ENCODE measurements at regions not wholly inside any gene's neighbourhood (a gene's known extent, or its start where the extent isn't known, plus 50 kb on each side); places are given as distances from the start of the nearest gene placed in this dataset.
A peak's percentile ranks its signal among the peaks of the same experiment; 100 is the strongest.
"Not testable (repeated sequence)": the region's sequence is repeated elsewhere in the genome, so short reads cannot be mapped to it uniquely, and the experiment has no call there.

GRCh38 chr17:6893382-6894205 lies 62.1 kb upstream of the TEKT1 start:
- no peak for DNase-seq (ENCODE audit: low read depth)

GRCh38 chr17:6894206-6894528 lies 62.6 kb upstream of the TEKT1 start:
- no peak for DNase-seq (ENCODE audit: low read depth)

GRCh38 chr17:6901086-6901485 lies 69.6 kb upstream of the TEKT1 start:
- no peak for DNase-seq (ENCODE audit: low read depth)

GRCh38 chr17:6903326-6903900 lies 71.9 kb upstream of the TEKT1 start:
- no peak for DNase-seq (ENCODE audit: low read depth)

GRCh38 chr17:6908807-6909206 lies 77.3 kb upstream of the TEKT1 start:
- no peak for DNase-seq (ENCODE audit: low read depth)

GRCh38 chr17:6910987-6911603 lies 79.6 kb upstream of the TEKT1 start:
- DNase-seq (ENCODE audit: low read depth) = no peak

- no peak for DNase-seq (ENCODE audit: low read depth)
Measured at GRCh38 chr17:6912110-6913051, 80.9 kb upstream of the TEKT1 start.

GRCh38 chr17:6913608-6914443 lies 82.0 kb upstream of the ALOX12 start:
- DNase-seq (ENCODE audit: low read depth) = no peak

GRCh38 chr17:6914711-6915110 lies 81.1 kb upstream of the ALOX12 start:
- DNase-seq (ENCODE audit: low read depth) = no peak

- DNase-seq (ENCODE audit: low read depth) = no peak
Measured at GRCh38 chr17:6915620-6916019, 80.2 kb upstream of the ALOX12 start.

- no peak for DNase-seq (ENCODE audit: low read depth)
Measured at GRCh38 chr17:6919158-6919557, 76.7 kb upstream of the ALOX12 start.

GRCh38 chr17:6923385-6923784 lies 72.5 kb upstream of the ALOX12 start:
- DNase-seq (ENCODE audit: low read depth) = no peak

- DNase-seq (ENCODE audit: low read depth) = no peak
Measured at GRCh38 chr17:6924208-6924607, 71.6 kb upstream of the ALOX12 start.

GRCh38 chr17:6926667-6927066 lies 69.2 kb upstream of the ALOX12 start:
- no peak for DNase-seq (ENCODE audit: low read depth)

- DNase-seq (ENCODE audit: low read depth) = peak; percentile 76
Measured at GRCh38 chr17:6927290-6928126, 68.3 kb upstream of the ALOX12 start.

GRCh38 chr17:6928193-6928592 lies 67.7 kb upstream of the ALOX12 start:
- no peak for DNase-seq (ENCODE audit: low read depth)

- DNase-seq (ENCODE audit: low read depth) = no peak
Measured at GRCh38 chr17:6930749-6931148, 65.1 kb upstream of the ALOX12 start.

GRCh38 chr17:6934544-6934943 lies 61.3 kb upstream of the ALOX12 start:
- DNase-seq (ENCODE audit: low read depth) = not testable (repeated sequence)

- no peak for DNase-seq (ENCODE audit: low read depth)
Measured at GRCh38 chr17:6936370-6937028, 59.4 kb upstream of the ALOX12 start.

GRCh38 chr17:6938637-6939036 lies 57.2 kb upstream of the ALOX12 start:
- DNase-seq (ENCODE audit: low read depth) = no peak
